Spleen (tissue), 11 donors: ENCODE measurements at regions not wholly inside any gene's neighbourhood (a gene's known extent, or its start where the extent isn't known, plus 50 kb on each side); places are given as distances from the start of the nearest gene placed in this dataset.

Experiments used
- DNase-seq: peaks from one replicate; pipeline ENCODE4 v3.0.0-alpha.2; 2020
- H3K27ac ChIP-seq, 8 donors: fragments of 200-600 bp; sonication (generic) in 7 of 8; 1 replicate in 4 of 8; 2 replicates in 4 of 8; pipeline versions ENCODE4 v1.5.0 to v1.8.0; 2016 to 2021; ENCODE audit warnings: inconsistent platforms in 4 of 8, mild to moderate bottlenecking in 4 of 8, moderate library complexity in 1 of 8
- H3K27me3 ChIP-seq, 7 donors: fragments of 200-600 bp; sonication (generic) in 6 of 7; replicated peaks in 1 of 7; 1 replicate in 4 of 7; 2 replicates in 3 of 7; pipeline versions ENCODE4 v1.5.0 to v1.8.0; 2016 to 2021; ENCODE audit warnings: inconsistent platforms in 3 of 7, mild to moderate bottlenecking in 1 of 7
- H3K36me3 ChIP-seq, 6 donors: fragments of 200-600 bp; sonication (generic) in 5 of 6; 1 replicate in 4 of 6; 2 replicates in 2 of 6; pipeline versions ENCODE4 v1.5.0 to v1.8.0; 2016 to 2021; ENCODE audit warnings: inconsistent platforms in 2 of 6
- H3K4me1 ChIP-seq, 6 donors: fragments of 200-600 bp; sonication (generic) in 5 of 6; 1 replicate in 3 of 6; 2 replicates in 3 of 6; pipeline versions ENCODE4 v1.5.0 to v1.8.0; 2016 to 2021; ENCODE audit warnings: inconsistent platforms in 3 of 6
- H3K4me3 ChIP-seq, 8 donors: fragments of 200-600 bp; sonication (generic) in 7 of 8; 1 replicate in 4 of 8; 2 replicates in 4 of 8; pipeline versions ENCODE4 v1.5.0 to v1.8.0; 2016 to 2021; ENCODE audit warnings: inconsistent platforms in 4 of 8, mild to moderate bottlenecking in 4 of 8, moderate library complexity in 2 of 8
- H3K9me3 ChIP-seq, 8 donors: fragments of 200-600 bp; sonication (generic) in 7 of 8; 1 replicate in 4 of 8; 2 replicates in 4 of 8; pipeline versions ENCODE4 v1.5.0 to v1.8.0; 2016 to 2021; ENCODE audit warnings: inconsistent platforms in 4 of 8
- POLR2A ChIP-seq, 3 donors: fragments of 450-650 bp; IDR thresholded peaks; one replicate each; pipeline ENCODE4 v1.5.1; 2017; ENCODE audit warnings: antibody characterized with exemption in 3 of 3, mild to moderate bottlenecking in 1 of 3
- POLR2AphosphoS5 ChIP-seq, 3 donors: sonication (generic); formaldehyde crosslinking; IDR thresholded peaks; one replicate each; pipeline ENCODE4 v1.5.1; 2017; ENCODE audit warnings: antibody characterized with exemption in 3 of 3
- WGBS, 5 donors: extraction: QIAGEN DNeasy Blood & Tissue Kit in 3 of 5; methylation state at CpG; one replicate each; pipeline versions ENCODE4 v1.1.5 to v1.1.7; 2013 to 2018; 5-methylcytosine and 5-hydroxymethylcytosine counted together
- intact Hi-C: fragments of 100-400 bp; cut with DNase I; formaldehyde crosslinking; loops from one replicate; pipeline ENCODE4 v1.15.0; 2023; ENCODE audit warnings: low total_unique reads
- TF ChIP-seq, protein P1 (sequence below), 11 experiments: fragments of 200-600 bp in 7 of 11; fragments of 450-650 bp in 4 of 11; sonication (generic) in 4 of 11; IDR thresholded peaks in 8 of 11; conservative IDR thresholded peaks in 3 of 11; 1 replicate in 7 of 11; 2 replicates in 4 of 11; pipeline versions ENCODE4 v1.4.0 to v1.8.0; 2016 to 2021; ENCODE audit warnings: antibody characterized with exemption in 11 of 11, inconsistent platforms in 4 of 11, mild to moderate bottlenecking in 1 of 11
- donor health status: healthy with polysubstance abuse.
- donor health status: DM: no; HTN: no; CAD: no; lungs with moderate emphysema.
- donor health status: DM: no; HTN: no; CAD: no.
- donor health status: Bipolar disorder and iron deficiency.
- donor health status: healthy.
- donor health status: DM: no; HTN: no; CAD: no.
- donor health status: DM: yes; HTN: yes; CAD: no.

DNA sequence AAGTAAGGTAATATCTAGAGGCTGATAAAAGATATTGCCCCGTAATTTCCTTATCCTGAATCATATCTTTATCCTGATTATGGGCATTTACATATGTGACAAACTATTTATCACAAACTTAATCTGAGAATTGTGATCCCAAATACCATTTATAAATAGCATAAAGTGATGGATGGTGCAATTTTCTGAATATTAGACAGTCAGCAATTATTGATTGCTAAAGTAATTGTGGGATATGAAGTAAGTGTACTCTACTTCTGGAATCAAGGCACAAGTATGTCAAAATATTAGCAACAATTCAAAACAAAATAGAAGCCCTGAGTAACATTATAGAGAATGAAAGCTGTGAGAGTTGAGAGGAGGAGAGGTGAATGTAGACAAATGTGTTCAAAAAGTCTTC, 361.9 kb upstream of the CDH6 start:
- TF ChIP-seq POLR2AphosphoS5 (IDR thresholded peaks at IDR 0.05), result no peak
- no peak for TF ChIP-seq POLR2A (IDR thresholded peaks at IDR 0.05)
- TF ChIP-seq, protein P1, sequence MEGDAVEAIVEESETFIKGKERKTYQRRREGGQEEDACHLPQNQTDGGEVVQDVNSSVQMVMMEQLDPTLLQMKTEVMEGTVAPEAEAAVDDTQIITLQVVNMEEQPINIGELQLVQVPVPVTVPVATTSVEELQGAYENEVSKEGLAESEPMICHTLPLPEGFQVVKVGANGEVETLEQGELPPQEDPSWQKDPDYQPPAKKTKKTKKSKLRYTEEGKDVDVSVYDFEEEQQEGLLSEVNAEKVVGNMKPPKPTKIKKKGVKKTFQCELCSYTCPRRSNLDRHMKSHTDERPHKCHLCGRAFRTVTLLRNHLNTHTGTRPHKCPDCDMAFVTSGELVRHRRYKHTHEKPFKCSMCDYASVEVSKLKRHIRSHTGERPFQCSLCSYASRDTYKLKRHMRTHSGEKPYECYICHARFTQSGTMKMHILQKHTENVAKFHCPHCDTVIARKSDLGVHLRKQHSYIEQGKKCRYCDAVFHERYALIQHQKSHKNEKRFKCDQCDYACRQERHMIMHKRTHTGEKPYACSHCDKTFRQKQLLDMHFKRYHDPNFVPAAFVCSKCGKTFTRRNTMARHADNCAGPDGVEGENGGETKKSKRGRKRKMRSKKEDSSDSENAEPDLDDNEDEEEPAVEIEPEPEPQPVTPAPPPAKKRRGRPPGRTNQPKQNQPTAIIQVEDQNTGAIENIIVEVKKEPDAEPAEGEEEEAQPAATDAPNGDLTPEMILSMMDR (IDR thresholded peaks at IDR 0.05 in 8 of 11, conservative IDR thresholded peaks at IDR 0.05 in 3 of 11), result no peak
- Histone ChIP-seq H3K9me3 (peaks cover 0 to 22% (median 4%) of the 10 kb centered on the region in 8 donors), H3K36me3 (no peaks in the 10 kb centered on the region), H3K4me1 (no peaks in the 10 kb centered on the region), H3K4me3 (no peak overlapping the region), H3K27ac (no peak overlapping the region), H3K27me3 (no peaks in the 10 kb centered on the region)
- intact Hi-C loops, result no loop called here
- DNase-seq, result no peak
- WGBS, 5 donors, result 53 to 76% (median 58%) methylated on average over 1 of the region's 1 CpG

DNA sequence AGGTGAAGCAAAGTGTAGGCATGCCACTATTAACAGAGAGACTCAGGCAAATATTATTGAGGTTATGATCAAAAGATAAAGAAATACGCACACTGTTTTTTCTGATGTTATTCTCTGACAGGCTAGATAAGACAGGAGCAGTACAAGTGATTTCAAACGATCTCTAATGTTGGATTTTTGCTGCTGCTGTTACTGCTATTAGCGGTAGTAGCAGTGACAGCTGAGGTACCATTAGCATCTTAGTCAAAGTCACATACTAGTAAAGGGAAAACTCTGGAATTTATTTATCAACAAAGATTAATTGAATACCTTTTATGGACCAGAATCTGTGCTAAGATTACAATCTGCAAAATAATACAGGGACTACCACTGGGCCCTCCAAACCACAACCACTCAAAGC, 362.4 kb upstream of the CDH6 start:
- no peak for DNase-seq
- Histone ChIP-seq H3K36me3 (no peaks in the 10 kb centered on the region), H3K9me3 (peaks cover 0 to 22% (median 4%) of the 10 kb centered on the region in 8 donors), H3K27me3 (no peaks in the 10 kb centered on the region), H3K27ac (no peak overlapping the region), H3K4me3 (no peak overlapping the region), H3K4me1 (no peaks in the 10 kb centered on the region)
- intact Hi-C loops, result no loop called here
- no peak for TF ChIP-seq POLR2AphosphoS5 (IDR thresholded peaks at IDR 0.05)
- TF ChIP-seq, protein P1 (IDR thresholded peaks at IDR 0.05 in 8 of 11, conservative IDR thresholded peaks at IDR 0.05 in 3 of 11), result no peak
- no peak for TF ChIP-seq POLR2A (IDR thresholded peaks at IDR 0.05)
- WGBS, 5 donors, result 56 to 79% (median 69%) methylated on average over 3 of the region's 3 CpGs

DNA sequence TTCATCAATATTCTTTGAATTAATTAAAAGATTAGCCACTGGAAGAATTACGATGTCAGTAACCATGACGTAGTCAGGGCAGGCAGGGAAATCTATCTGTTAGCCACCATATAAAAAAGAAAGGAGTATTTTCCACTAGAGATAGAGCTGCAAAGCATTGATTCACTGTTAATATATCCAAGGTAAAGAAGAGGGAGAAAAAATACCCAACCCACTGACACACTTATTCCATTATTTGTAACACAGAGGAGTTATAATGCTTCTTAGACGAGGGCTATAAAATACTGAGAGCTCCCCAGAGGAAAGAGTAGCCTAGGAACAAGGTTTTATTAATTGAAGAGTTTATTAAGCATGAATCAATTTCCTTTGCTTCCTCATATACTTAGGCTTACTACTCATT, 382.2 kb upstream of the CDH6 start:
- H3K4me3 ChIP-seq, result no peak overlapping the region
- 84 to 88% (median 85%) methylated on average over 3 of the region's 3 CpGs for WGBS, 5 donors
- peaks cover 0 to 3% (median 0%) of the 10 kb centered on the region in 8 donors for H3K9me3 ChIP-seq
- H3K27ac ChIP-seq, result no peak overlapping the region
- TF ChIP-seq, protein P1 (IDR thresholded peaks at IDR 0.05 in 8 of 11, conservative IDR thresholded peaks at IDR 0.05 in 3 of 11), result no peak
- TF ChIP-seq POLR2AphosphoS5 (IDR thresholded peaks at IDR 0.05) (no peak), POLR2A (IDR thresholded peaks at IDR 0.05) (no peak)
- intact Hi-C loops, result no loop called here
- H3K36me3 ChIP-seq, result no peaks in the 10 kb centered on the region
- no peaks in the 10 kb centered on the region for H3K27me3 ChIP-seq
- no peak for DNase-seq
- H3K4me1 ChIP-seq, result no peaks in the 10 kb centered on the region

DNA sequence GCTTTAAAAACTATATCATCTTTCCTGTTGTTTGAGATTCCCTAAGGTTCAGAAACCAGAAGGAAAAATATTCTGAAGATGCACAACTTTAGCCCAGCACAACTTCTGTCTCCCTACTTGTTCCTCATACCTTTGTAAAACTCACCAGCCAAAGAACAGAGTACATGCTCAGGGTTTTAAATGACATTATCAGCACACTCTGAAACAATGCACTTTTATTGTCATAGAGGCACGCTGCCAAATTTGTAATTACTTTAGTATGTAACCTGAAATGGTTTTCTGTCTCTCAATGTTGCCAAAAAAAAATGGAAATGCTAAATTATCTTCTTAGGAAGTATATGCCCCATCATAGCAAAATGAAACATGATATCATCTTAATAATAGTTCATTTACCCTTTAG, 383.6 kb upstream of the CDH6 start:
- no peak for DNase-seq
- no peaks in the 10 kb centered on the region for H3K36me3 ChIP-seq
- 59 to 80% (median 64%) methylated on average over 1 of the region's 1 CpG for WGBS, 5 donors
- H3K9me3 ChIP-seq, result peaks cover 0 to 3% (median 0%) of the 10 kb centered on the region in 8 donors
- H3K4me3 ChIP-seq, result no peak overlapping the region
- no peaks in the 10 kb centered on the region for H3K4me1 ChIP-seq
- no peaks in the 10 kb centered on the region for H3K27me3 ChIP-seq
- no peak overlapping the region for H3K27ac ChIP-seq
- intact Hi-C loops, result no loop called here
- TF ChIP-seq POLR2A (IDR thresholded peaks at IDR 0.05), result no peak
- no peak for TF ChIP-seq POLR2AphosphoS5 (IDR thresholded peaks at IDR 0.05)

DNA sequence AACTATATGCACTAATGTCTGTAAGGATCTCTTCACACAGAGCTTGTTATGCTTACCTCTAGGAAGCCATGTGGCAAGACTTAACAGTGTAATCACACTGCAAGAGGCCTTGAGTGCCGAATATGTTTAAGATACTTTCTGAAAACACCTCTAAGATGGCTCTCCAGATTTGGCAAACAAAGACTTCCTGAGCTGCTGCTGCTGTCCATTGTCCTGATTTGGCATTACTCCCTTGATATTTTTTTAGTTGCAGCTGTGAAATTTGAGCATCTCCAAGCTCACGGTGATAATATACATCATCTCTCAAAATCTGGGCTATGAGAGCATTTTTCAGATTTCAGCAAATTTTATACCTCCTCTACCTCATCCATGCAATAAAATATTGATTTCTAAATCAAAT, 384.5 kb upstream of the CDH6 start:
- TF ChIP-seq POLR2A (IDR thresholded peaks at IDR 0.05) (no peak), POLR2AphosphoS5 (IDR thresholded peaks at IDR 0.05) (no peak)
- TF ChIP-seq, protein P1 (IDR thresholded peaks at IDR 0.05 in 8 of 11, conservative IDR thresholded peaks at IDR 0.05 in 3 of 11), result no peak
- intact Hi-C loops, result no loop called here
- Histone ChIP-seq H3K4me3 (no peak overlapping the region), H3K9me3 (peaks cover 0 to 7% (median 0%) of the 10 kb centered on the region in 8 donors), H3K4me1 (no peaks in the 10 kb centered on the region), H3K27me3 (no peaks in the 10 kb centered on the region), H3K27ac (no peak overlapping the region), H3K36me3 (no peaks in the 10 kb centered on the region)
- DNase-seq, result no peak
- WGBS, 5 donors, result 32 to 70% (median 60%) methylated on average over 2 of the region's 2 CpGs
